Neural progenitor cell (in vitro differentiated cells): ENCODE measurements at regions not wholly inside any gene's neighbourhood (a gene's known extent, or its start where the extent isn't known, plus 50 kb on each side); places are given as distances from the start of the nearest gene placed in this dataset.

Experiments used
- CTCF ChIP-seq: fragments of 200-600 bp; sonication (generic); IDR thresholded peaks from 2 replicates; pipeline ENCODE4 v1.5.1; 2017; ENCODE audit warnings: antibody characterized with exemption, mild to moderate bottlenecking
- EZH2 ChIP-seq: fragments of 200-600 bp; sonication (generic); IDR thresholded peaks from 2 replicates; pipeline ENCODE4 v1.6.1; 2017; ENCODE audit warnings: antibody characterized with exemption, mild to moderate bottlenecking, moderate library complexity
- EZH2phosphoT487 ChIP-seq: fragments of 200-600 bp; sonication (generic); IDR thresholded peaks from 2 replicates; pipeline ENCODE4 v1.6.1; 2017; ENCODE audit warnings: antibody characterized with exemption

GRCh38 chr18:25590456-25590855 is 238.5 kb upstream of the ZNF521 start:
- TF ChIP-seq CTCF (no peak), EZH2 (no peak), EZH2phosphoT487 (no peak)
